ENCODE measurements at regions not wholly inside any gene's neighbourhood (a gene's known extent, or its start where the extent isn't known, plus 50 kb on each side); places are given as distances from the start of the nearest gene placed in this dataset.

DNA sequence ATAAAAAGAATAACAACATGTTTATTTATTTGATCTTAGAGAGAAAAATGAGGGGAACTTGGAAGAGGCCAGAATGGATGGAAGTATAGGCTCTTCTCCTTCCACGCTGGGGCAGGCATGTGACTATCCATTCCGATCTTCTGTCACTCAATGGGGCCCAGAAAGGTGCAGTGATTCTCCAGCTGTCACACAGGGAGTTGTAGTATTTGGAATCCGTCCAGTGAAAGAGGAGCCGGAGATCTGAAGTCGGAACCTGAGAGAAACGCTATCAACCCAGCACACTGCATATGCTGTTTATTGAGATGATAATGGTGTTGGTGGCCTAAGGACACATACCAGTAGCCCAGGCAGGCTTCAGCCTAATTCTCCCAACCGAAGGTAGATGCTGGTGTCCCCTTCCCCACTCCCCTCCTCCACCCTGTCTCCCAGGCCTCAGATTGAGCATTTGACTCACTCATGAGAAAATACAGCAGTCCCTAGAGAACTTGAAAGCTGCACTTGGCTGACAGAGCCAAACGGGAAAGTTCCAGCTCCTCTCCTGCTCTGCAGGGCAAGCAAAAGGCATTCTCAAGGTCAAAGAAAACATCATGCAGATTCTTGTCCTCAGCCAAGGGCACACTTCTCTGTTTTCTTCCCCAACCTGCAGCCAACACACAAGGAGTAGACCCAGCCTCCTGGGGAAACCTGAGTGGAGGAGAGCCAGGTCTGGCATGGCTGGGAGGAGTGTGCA, 100.4 kb downstream of the IRF2BPL start:
- Mint-ChIP-seq H3K4me1 (peaks cover 85% of the 10 kb centered on the region), H3K9me3 (no peaks in the 10 kb centered on the region), H3K36me3 (ENCODE audit: low read depth) (no peaks in the 10 kb centered on the region), H3K27me3 (ENCODE audit: low read depth) (no peaks in the 10 kb centered on the region), H3K4me3 (peak overlapping the region; percentile 13 to 20 (median 15)), H3K27ac (peak overlapping the region; percentile 96 to 99 (median 97))
- TF ChIP-seq, protein P1, sequence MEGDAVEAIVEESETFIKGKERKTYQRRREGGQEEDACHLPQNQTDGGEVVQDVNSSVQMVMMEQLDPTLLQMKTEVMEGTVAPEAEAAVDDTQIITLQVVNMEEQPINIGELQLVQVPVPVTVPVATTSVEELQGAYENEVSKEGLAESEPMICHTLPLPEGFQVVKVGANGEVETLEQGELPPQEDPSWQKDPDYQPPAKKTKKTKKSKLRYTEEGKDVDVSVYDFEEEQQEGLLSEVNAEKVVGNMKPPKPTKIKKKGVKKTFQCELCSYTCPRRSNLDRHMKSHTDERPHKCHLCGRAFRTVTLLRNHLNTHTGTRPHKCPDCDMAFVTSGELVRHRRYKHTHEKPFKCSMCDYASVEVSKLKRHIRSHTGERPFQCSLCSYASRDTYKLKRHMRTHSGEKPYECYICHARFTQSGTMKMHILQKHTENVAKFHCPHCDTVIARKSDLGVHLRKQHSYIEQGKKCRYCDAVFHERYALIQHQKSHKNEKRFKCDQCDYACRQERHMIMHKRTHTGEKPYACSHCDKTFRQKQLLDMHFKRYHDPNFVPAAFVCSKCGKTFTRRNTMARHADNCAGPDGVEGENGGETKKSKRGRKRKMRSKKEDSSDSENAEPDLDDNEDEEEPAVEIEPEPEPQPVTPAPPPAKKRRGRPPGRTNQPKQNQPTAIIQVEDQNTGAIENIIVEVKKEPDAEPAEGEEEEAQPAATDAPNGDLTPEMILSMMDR (IDR thresholded peaks at IDR 0.05; ENCODE audit: unreplicated experiment in 3 of 3), result no peak

DNA sequence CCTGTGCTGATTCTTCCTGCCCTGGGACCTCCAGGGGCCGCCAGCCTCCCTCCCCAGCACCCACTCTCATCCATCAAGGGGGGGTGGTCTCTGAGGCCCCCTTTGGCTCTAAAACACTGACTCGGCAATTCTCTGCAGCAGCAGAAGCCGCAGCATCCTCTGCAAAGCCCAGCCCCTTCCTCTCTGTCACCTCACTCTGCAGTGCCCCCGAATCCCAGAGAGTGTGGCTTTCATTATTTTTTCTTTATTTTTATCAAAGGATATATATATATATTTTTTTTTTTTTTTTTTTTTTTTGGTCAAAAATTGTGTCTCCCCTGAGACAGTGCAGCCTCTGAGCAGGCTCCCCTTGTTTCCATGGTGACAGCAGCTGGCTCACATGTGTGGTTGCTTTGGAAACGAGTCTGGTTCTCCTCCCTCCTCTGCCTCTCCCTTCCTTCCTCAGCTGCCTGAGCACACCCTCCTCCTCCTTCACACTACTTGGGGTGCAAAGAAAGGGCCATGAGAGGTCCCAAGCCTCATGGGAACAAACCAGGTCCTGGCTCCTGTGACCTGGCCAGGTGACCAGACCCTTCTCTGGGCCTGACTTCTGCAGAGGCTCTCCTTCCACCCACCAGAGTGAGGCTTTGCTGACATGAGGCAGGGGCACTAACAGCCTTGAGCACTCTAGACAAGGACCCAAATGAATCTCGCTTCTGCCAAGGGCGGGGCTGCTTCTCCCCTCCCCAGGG, 100.5 kb downstream of the LRRC74A start:
- Mint-ChIP-seq H3K36me3 (ENCODE audit: low read depth) (no peaks in the 10 kb centered on the region), H3K9me3 (no peaks in the 10 kb centered on the region), H3K27me3 (ENCODE audit: low read depth) (no peaks in the 10 kb centered on the region), H3K4me1 (peaks cover 87% of the 10 kb centered on the region), H3K4me3 (peak overlapping the region; percentile 63 to 67 (median 63)), H3K27ac (peak overlapping the region; percentile 97 to 99 (median 99))
- TF ChIP-seq, protein P1 (IDR thresholded peaks at IDR 0.05; ENCODE audit: unreplicated experiment in 3 of 3), result no peak

- Mint-ChIP-seq H3K4me1 (peaks cover 95% of the 10 kb centered on the region), H3K4me3 (peak overlapping the region; percentile 28 to 59 (median 54)), H3K27ac (peak overlapping the region; percentile 99)
Measured at GRCh38 chr14:76925097-76925441, 98.9 kb downstream of the LRRC74A start.

GRCh38 chr14:76924371-76925096, 98.3 kb downstream of the LRRC74A start:
- H3K4me3 Mint-ChIP-seq, result peak overlapping the region; percentile 28 to 58 (median 54)
- no peaks in the 10 kb centered on the region for H3K27me3 Mint-ChIP-seq (ENCODE audit: low read depth)
- H3K27ac Mint-ChIP-seq, result peak overlapping the region; percentile 99
- no peaks in the 10 kb centered on the region for H3K9me3 Mint-ChIP-seq
- peaks cover 95% of the 10 kb centered on the region for H3K4me1 Mint-ChIP-seq
- H3K36me3 Mint-ChIP-seq (ENCODE audit: low read depth), result no peaks in the 10 kb centered on the region
- TF ChIP-seq, protein P1 (IDR thresholded peaks at IDR 0.05; ENCODE audit: unreplicated experiment in 3 of 3), result no peak

More at GRCh38 chr14:76925097-76925441, 98.9 kb downstream of the LRRC74A start:
- TF ChIP-seq, protein P1 (IDR thresholded peaks at IDR 0.05; ENCODE audit: unreplicated experiment in 3 of 3), result no peak
- Mint-ChIP-seq H3K9me3 (no peaks in the 10 kb centered on the region), H3K27me3 (ENCODE audit: low read depth) (no peaks in the 10 kb centered on the region), H3K36me3 (ENCODE audit: low read depth) (no peaks in the 10 kb centered on the region)

DNA sequence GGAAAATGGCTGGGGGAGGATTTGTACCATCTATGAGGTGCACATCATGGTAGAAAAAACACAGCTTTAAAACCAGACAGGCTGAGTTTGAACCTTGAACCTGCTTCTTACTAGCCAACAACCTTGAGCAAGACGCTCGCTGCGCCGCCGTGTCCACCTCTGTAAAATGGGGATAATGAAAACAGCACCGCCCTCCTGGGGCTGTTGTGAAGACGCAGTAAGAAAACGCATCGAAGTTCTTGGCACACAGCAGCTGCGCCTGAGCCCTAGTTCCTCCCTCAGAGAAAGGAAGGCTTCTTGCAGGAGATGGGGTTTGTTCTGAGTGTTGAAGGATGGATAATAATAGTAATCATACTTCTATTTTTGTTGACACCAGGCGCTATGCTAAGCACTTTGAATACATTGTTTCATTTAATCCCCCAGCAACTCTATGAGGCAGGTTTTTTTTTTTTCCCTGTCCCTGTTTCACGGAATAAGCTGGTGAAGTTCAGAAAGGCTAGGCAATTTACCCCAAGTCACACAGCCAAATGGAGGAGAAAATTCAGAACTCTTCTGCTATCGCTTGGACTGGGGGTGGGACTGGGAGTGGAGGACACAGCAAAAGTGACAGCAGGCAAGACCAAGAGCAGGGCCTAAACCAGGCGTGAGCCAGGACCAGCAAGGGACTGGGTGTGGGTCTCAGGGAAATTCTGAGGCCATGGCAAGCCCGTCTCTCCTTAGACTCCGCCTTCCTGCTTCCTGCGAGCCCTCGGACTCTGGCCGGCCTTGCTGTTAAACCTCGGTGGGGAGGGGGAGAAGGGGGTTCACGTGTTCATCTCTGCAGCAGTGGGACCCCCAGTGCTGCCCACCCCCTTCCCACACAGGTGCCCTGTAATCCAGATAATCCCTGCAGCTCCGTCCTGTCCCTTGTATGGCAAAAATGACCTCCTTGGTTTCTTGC, 97.5 kb downstream of the LRRC74A start:
- Mint-ChIP-seq H3K27ac (peak overlapping the region; percentile 99), H3K4me3 (peak overlapping the region; percentile 10 to 61 (median 58)), H3K36me3 (ENCODE audit: low read depth) (no peaks in the 10 kb centered on the region), H3K27me3 (ENCODE audit: low read depth) (no peaks in the 10 kb centered on the region), H3K9me3 (no peaks in the 10 kb centered on the region), H3K4me1 (peaks cover 97% of the 10 kb centered on the region)
- TF ChIP-seq, protein P1 (IDR thresholded peaks at IDR 0.05; ENCODE audit: unreplicated experiment in 3 of 3), result no peak
